ENCODE measurements at regions not wholly inside any gene's neighbourhood (a gene's known extent, or its start where the extent isn't known, plus 50 kb on each side); places are given as distances from the start of the nearest gene placed in this dataset.

DNA sequence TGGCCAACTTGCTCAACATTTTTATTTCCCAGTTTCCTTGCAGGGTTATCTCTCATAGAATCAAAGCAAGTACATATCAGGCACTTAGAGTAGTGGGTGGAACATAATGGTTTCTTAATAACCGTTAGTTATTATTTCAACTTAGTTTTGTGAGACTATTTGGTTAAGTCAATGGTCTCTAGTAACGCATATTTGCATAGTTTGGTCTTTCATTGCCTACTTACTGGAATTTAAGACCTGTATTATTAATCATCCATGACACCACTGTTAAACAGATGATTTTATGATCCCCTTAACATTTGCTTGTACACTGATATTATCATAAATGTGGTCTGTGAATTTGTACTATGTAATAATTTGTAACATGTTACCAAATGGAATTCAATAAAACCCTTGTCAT, 70.9 kb upstream of the SMIM31 start:
- WGBS, 2 donors = 85 to 88% methylated on average over 2 of the region's 2 CpGs
- no peak overlapping the region for H3K4me3 ChIP-seq (ENCODE audit: low read depth, poor library complexity, severe bottlenecking)
- intact Hi-C loops (cut with DNase I; ENCODE audit: low total_unique reads) = no loop called here
- TF ChIP-seq CTCF (IDR thresholded peaks at IDR 0.05) (no peak), POLR2A (IDR thresholded peaks at IDR 0.05) (no peak)
- DNase-seq (ENCODE audit: low spot score in 2 of 2) = no peak

- H3K4me3 ChIP-seq (ENCODE audit: low read depth, poor library complexity, severe bottlenecking) = no peak overlapping the region
- no peak for DNase-seq (ENCODE audit: low spot score in 2 of 2)
- intact Hi-C loops (cut with DNase I; ENCODE audit: low total_unique reads) = no loop called here
- TF ChIP-seq POLR2A (IDR thresholded peaks at IDR 0.05) (no peak), CTCF (IDR thresholded peaks at IDR 0.05) (no peak)
- WGBS, 2 donors = 78 to 81% methylated on average over 3 of the region's 3 CpGs
These were observed 58.3 kb upstream of the SMIM31 start for GRCh38 chr4:164695650-164696049.

GRCh38 chr4:164700471-164700870, 53.5 kb upstream of the SMIM31 start:
- no peak for DNase-seq (ENCODE audit: low spot score in 2 of 2)
- TF ChIP-seq POLR2A (IDR thresholded peaks at IDR 0.05) = no peak
- TF ChIP-seq CTCF (IDR thresholded peaks at IDR 0.05) = no peak
- 55 to 58% methylated on average over 9 to 10 of the region's 10 CpGs for WGBS, 2 donors
- H3K4me3 ChIP-seq (ENCODE audit: low read depth, poor library complexity, severe bottlenecking) = no peak overlapping the region
- intact Hi-C loops (cut with DNase I; ENCODE audit: low total_unique reads) = no loop called here

DNA sequence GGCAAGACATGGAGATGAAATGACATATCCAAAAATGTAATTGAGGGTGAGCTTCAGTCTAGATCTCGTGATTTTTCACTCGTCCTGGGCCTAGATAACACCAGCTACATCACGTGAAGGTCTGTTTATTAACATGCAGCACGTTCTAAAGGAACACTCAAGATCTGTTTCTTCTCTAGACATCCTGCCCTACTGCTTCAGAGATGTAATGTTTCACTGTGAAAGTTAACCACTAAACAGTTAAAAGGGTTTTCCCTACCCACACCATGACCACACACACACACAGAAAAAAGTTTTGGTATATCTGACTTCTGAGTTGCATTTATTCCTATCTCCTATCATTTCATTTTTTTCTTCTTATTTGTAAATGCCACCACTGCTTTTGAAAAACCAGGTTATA, 52.3 kb upstream of the SMIM31 start:
- intact Hi-C loops (cut with DNase I; ENCODE audit: low total_unique reads) = no loop called here
- 81% methylated on average over 4 of the region's 4 CpGs for WGBS, 2 donors

More for the DNA sequence above, 52.3 kb upstream of the SMIM31 start:
- no peak overlapping the region for H3K4me3 ChIP-seq (ENCODE audit: low read depth, poor library complexity, severe bottlenecking)
- TF ChIP-seq POLR2A (IDR thresholded peaks at IDR 0.05) = no peak
- no peak for TF ChIP-seq CTCF (IDR thresholded peaks at IDR 0.05)
- no peak for DNase-seq (ENCODE audit: low spot score in 2 of 2)
